GM12878 (cell line): ENCODE measurements at regions not wholly inside any gene's neighbourhood (a gene's known extent, or its start where the extent isn't known, plus 50 kb on each side); places are given as distances from the start of the nearest gene placed in this dataset.

Experiments used
- ATAC-seq: fragments of 200-7000 bp; cut with Tn5 transposase; 3 replicates; pipeline ENCODE4 v1.9.1; 2020; ENCODE audit warnings: mild to moderate bottlenecking, moderate library complexity
- BruUV-seq: library from RNA; stranded (reverse); fragments of 400-500 nt; replicated peaks from 2 replicates; lab custom pipeline; 2021; lab: Mats Ljungman, UMichigan
- CTCF ChIA-PET: fragments of 300-600 bp; sonication (Branson Sonifier 250); formaldehyde crosslinking; extraction: SDS; loops from one replicate; lab custom pipeline; 2021; ENCODE audit warnings: inconsistent platforms; lab: Yijun Ruan, JAX
- POLR2A ChIA-PET: fragments of 350-600 bp; formaldehyde crosslinking; extraction: SDS; loops from one replicate; lab custom pipeline; 2021; ENCODE audit warnings: inconsistent platforms; lab: Charles Lee
- RAD21 ChIA-PET: fragments of 300-600 bp; sonication (Branson Sonifier 250); formaldehyde crosslinking; loops from one replicate; lab custom pipeline; 2023; ENCODE audit warnings: antibody characterized with exemption; ENCODE audit not compliant: unreplicated experiment; lab: Charles Lee
- SMC1A ChIA-PET: fragments of 300-600 bp; sonication (Branson Sonifier 250); formaldehyde crosslinking; loops from one replicate; lab custom pipeline; 2023; ENCODE audit not compliant: unreplicated experiment, uncharacterized antibody; lab: Charles Lee
- DNase-seq: peaks from one replicate; pipeline ENCODE4 v3.0.0-alpha.2; 2011; ENCODE audit warnings: low read depth, low spot score
- FAIRE-seq: peaks from 3 replicates; lab custom pipeline; 2011; peaks lifted over from hg19 to GRCh38; lab: Jason Lieb, UNC
- H2AFZ ChIP-seq: 2 replicates; pipeline ENCODE4 v1.6.0; 2011; ENCODE audit warnings: low read depth, low read length, control low read depth; ENCODE audit not compliant: control insufficient read depth
- H3K27ac ChIP-seq: 2 replicates; pipeline ENCODE4 v1.5.1; 2011; ENCODE audit warnings: control low read depth; ENCODE audit not compliant: control insufficient read depth, insufficient read depth
- H3K27me3 ChIP-seq, 2 experiments: replicated peaks in 1 of 2; 2 replicates each; pipeline versions ENCODE4 v1.6.0 to v1.6.1; 2011; ENCODE audit warnings: low read length in 1 of 2; ENCODE audit not compliant: control insufficient read depth in 2 of 2, insufficient read depth in 2 of 2
- H3K36me3 ChIP-seq, 2 experiments: 2 replicates each; pipeline ENCODE4 v1.5.1; 2011; ENCODE audit warnings: low read length in 1 of 2; ENCODE audit not compliant: control insufficient read depth in 2 of 2, insufficient read depth in 2 of 2
- H3K4me1 ChIP-seq: 2 replicates; pipeline ENCODE4 v1.6.1; 2011; ENCODE audit warnings: mild to moderate bottlenecking, low read length, moderate library complexity, mixed read lengths; ENCODE audit not compliant: control insufficient read depth, insufficient read depth
- H3K4me2 ChIP-seq: 2 replicates; pipeline ENCODE4 v1.6.0; 2011; ENCODE audit warnings: control low read depth; ENCODE audit not compliant: control insufficient read depth, insufficient read depth
- H3K4me3 ChIP-seq: fragments of 200-600 bp; sonication (generic); 2 replicates; pipeline ENCODE4 v1.5.1; 2016
- H3K79me2 ChIP-seq: 2 replicates; pipeline ENCODE4 v1.6.0; 2011; ENCODE audit warnings: low read length; ENCODE audit not compliant: control insufficient read depth, insufficient read depth
- H3K9ac ChIP-seq: 2 replicates; pipeline ENCODE4 v1.8.0; 2011; ENCODE audit warnings: low read length, control low read depth, mixed read lengths; ENCODE audit not compliant: control insufficient read depth, insufficient read depth
- H3K9me3 ChIP-seq: replicated peaks from 3 replicates; pipeline ENCODE4 v1.5.1; 2011; ENCODE audit warnings: mild to moderate bottlenecking, low read length; ENCODE audit not compliant: control insufficient read depth, insufficient read depth
- H4K20me1 ChIP-seq: 2 replicates; pipeline ENCODE4 v1.6.0; 2011; ENCODE audit not compliant: control insufficient read depth, insufficient read depth
- BCL11A ChIP-seq: IDR thresholded peaks from 2 replicates; pipeline ENCODE4 v1.6.1; 2011; ENCODE audit warnings: low read depth, low read length
- BRCA1 ChIP-seq: IDR thresholded peaks from 2 replicates; pipeline ENCODE4 v1.6.1; 2011; ENCODE audit warnings: low read depth, low read length, improper control_type of control experiment
- CREM ChIP-seq: IDR thresholded peaks from 2 replicates; pipeline ENCODE4 v1.6.1; 2014; ENCODE audit warnings: antibody characterized with exemption, low read depth
- EZH2 ChIP-seq: IDR thresholded peaks from 2 replicates; pipeline ENCODE4 v1.6.1; 2012; ENCODE audit warnings: low read depth, mild to moderate bottlenecking, control low read depth, inconsistent platforms, low read length, borderline replicate concordance; ENCODE audit not compliant: control insufficient read depth
- GABPA ChIP-seq: IDR thresholded peaks from 2 replicates; pipeline ENCODE4 v1.6.1; 2014; ENCODE audit warnings: antibody characterized with exemption, low read depth, mild to moderate bottlenecking, inconsistent platforms
- KDM1A ChIP-seq: fragments of 200-600 bp; sonication (generic); IDR thresholded peaks from 2 replicates; pipeline ENCODE4 v1.6.1; 2016; ENCODE audit warnings: borderline replicate concordance
- RAD51 ChIP-seq: fragments of 450-650 bp; IDR thresholded peaks from 2 replicates; pipeline ENCODE4 v1.6.1; 2016; ENCODE audit warnings: moderate library complexity, mild to moderate bottlenecking, inconsistent platforms
- SP1 ChIP-seq: IDR thresholded peaks from one replicate; pipeline ENCODE4 v1.6.1; 2011; ENCODE audit warnings: low read depth, low read length
- SPI1 ChIP-seq: IDR thresholded peaks from 2 replicates; pipeline ENCODE4 v1.6.1; 2011; ENCODE audit warnings: low read depth, mild to moderate bottlenecking, low read length, moderate library complexity, borderline replicate concordance; ENCODE audit not compliant: insufficient read depth
- SUPT20H ChIP-seq: IDR thresholded peaks from 2 replicates; pipeline ENCODE4 v1.6.1; 2011; ENCODE audit warnings: low read depth, mild to moderate bottlenecking, low read length, moderate library complexity, borderline replicate concordance; ENCODE audit not compliant: control insufficient read depth
- SUZ12 ChIP-seq: fragments of 200-600 bp; sonication (generic); IDR thresholded peaks from one replicate; pipeline ENCODE4 v1.6.1; 2018; ENCODE audit warnings: antibody characterized with exemption, mild to moderate bottlenecking; ENCODE audit not compliant: unreplicated experiment
- WRNIP1 ChIP-seq: IDR thresholded peaks from 2 replicates; pipeline ENCODE4 v1.6.1; 2011; ENCODE audit warnings: low read depth, low read length, improper control_type of control experiment, borderline replicate concordance
- YBX1 ChIP-seq: fragments of 450-650 bp; IDR thresholded peaks from 2 replicates; pipeline ENCODE4 v1.6.1; 2016; ENCODE audit warnings: antibody characterized with exemption
- WGBS: methylation state at CpG from one replicate; pipeline ENCODE4 v1.1.6; 2016; ENCODE audit warnings: low lambda C conversion rate; ENCODE audit not compliant: insufficient replicate concordance, insufficient coverage; ENCODE audit errors: missing lambda C conversion rate; 5-methylcytosine and 5-hydroxymethylcytosine counted together
- in situ Hi-C: fragments of 300-500 bp; cut with MboI; formaldehyde crosslinking; loops from 9 replicates; pipeline ENCODE4 v1.14.3; 2018; ENCODE audit warnings: mixed read lengths
- intact Hi-C: fragments of 100-400 bp; cut with micrococcal nuclease; formaldehyde crosslinking; loops from one replicate; pipeline ENCODE4 v1.14.2; 2022; ENCODE audit not compliant: unreplicated experiment
- TF ChIP-seq, protein P1 (sequence below): IDR thresholded peaks from 2 replicates; pipeline ENCODE4 v1.6.1; 2012; ENCODE audit warnings: low read depth, low read length, improper control_type of control experiment
- TF ChIP-seq, protein P2 (sequence below): fragments of 450-650 bp; IDR thresholded peaks from 2 replicates; pipeline ENCODE4 v1.6.1; 2016; ENCODE audit warnings: mild to moderate bottlenecking
- TF ChIP-seq, protein P3 (sequence below): fragments of 450-650 bp; formaldehyde crosslinking; IDR thresholded peaks from 2 replicates; pipeline ENCODE4 v1.4.0; 2020; ENCODE audit warnings: mild to moderate bottlenecking, moderate library complexity
- TF ChIP-seq, protein P4 (sequence below): IDR thresholded peaks from 2 replicates; pipeline ENCODE4 v1.6.1; 2011; ENCODE audit warnings: low read depth, low read length, improper control_type of control experiment, borderline replicate concordance

DNA sequence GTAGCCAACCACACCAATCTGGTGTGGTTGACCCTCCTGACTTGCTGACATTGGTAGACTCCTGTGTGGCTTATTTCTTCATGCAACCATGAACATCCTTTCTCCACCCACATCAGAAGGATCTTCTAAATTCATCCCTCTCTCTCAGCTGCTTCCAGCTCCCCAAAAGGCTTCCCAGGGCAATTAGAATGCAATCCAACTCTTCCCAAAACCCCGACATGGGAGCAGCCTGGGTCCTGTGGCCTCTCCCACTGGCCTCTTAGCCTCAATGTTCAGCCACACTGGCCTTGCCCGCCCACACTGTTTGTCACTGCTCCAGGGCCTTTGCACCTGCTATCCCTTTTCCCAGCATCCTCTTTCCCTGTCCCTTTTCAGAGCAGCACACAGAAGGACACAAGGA is 199.8 kb upstream of the SGCG start:
- Histone ChIP-seq H3K79me2 (no peaks in the 10 kb centered on the region), H2AFZ (no peak overlapping the region), H3K9me3 (no peaks in the 10 kb centered on the region; the same call in 2 of the 3 replicates), H3K4me1 (no peaks in the 10 kb centered on the region), H3K36me3 (no peaks in the 10 kb centered on the region), H3K27ac (no peak overlapping the region), H3K27me3 (no peaks in the 10 kb centered on the region; a peak in 1 of 4 replicates), H4K20me1 (no peaks in the 10 kb centered on the region), H3K9ac (no peak overlapping the region), H3K4me3 (no peak overlapping the region), H3K4me2 (no peak overlapping the region)
- DNase-seq (no peak), FAIRE-seq (no peak), ATAC-seq (no peak)
- CTCF ChIA-PET: no interaction called here
- intact Hi-C loops (no loop called here), in situ Hi-C loops (no loop called here)
- WGBS: 17% methylated on average over 2 of the region's 2 CpGs
- POLR2A ChIA-PET: no interaction called here
- SMC1A ChIA-PET: interaction anchor here (1.5 kb wide), 1 partner anchor 39 kb away, joined by 3 read pairs; no protein-coding TSS in a partner anchor
- BruUV-seq: no TSS peak
- RAD21 ChIA-PET: no interaction called here
- TF ChIP-seq RAD51 (no peak), BCL11A (no peak), CREM (no peak), SUZ12 (no peak), SP1 (no peak), SUPT20H (no peak), GABPA (no peak), EZH2 (no peak), BRCA1 (no peak), SPI1 (no peak), WRNIP1 (no peak), YBX1 (no peak), KDM1A (no peak)
- TF ChIP-seq, protein P1, sequence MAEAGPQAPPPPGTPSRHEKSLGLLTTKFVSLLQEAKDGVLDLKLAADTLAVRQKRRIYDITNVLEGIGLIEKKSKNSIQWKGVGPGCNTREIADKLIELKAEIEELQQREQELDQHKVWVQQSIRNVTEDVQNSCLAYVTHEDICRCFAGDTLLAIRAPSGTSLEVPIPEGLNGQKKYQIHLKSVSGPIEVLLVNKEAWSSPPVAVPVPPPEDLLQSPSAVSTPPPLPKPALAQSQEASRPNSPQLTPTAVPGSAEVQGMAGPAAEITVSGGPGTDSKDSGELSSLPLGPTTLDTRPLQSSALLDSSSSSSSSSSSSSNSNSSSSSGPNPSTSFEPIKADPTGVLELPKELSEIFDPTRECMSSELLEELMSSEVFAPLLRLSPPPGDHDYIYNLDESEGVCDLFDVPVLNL: no peak
- TF ChIP-seq, protein P2, sequence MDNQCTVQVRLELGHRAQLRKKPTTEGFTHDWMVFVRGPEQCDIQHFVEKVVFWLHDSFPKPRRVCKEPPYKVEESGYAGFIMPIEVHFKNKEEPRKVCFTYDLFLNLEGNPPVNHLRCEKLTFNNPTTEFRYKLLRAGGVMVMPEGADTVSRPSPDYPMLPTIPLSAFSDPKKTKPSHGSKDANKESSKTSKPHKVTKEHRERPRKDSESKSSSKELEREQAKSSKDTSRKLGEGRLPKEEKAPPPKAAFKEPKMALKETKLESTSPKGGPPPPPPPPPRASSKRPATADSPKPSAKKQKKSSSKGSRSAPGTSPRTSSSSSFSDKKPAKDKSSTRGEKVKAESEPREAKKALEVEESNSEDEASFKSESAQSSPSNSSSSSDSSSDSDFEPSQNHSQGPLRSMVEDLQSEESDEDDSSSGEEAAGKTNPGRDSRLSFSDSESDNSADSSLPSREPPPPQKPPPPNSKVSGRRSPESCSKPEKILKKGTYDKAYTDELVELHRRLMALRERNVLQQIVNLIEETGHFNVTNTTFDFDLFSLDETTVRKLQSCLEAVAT: no peak
- TF ChIP-seq, protein P3, sequence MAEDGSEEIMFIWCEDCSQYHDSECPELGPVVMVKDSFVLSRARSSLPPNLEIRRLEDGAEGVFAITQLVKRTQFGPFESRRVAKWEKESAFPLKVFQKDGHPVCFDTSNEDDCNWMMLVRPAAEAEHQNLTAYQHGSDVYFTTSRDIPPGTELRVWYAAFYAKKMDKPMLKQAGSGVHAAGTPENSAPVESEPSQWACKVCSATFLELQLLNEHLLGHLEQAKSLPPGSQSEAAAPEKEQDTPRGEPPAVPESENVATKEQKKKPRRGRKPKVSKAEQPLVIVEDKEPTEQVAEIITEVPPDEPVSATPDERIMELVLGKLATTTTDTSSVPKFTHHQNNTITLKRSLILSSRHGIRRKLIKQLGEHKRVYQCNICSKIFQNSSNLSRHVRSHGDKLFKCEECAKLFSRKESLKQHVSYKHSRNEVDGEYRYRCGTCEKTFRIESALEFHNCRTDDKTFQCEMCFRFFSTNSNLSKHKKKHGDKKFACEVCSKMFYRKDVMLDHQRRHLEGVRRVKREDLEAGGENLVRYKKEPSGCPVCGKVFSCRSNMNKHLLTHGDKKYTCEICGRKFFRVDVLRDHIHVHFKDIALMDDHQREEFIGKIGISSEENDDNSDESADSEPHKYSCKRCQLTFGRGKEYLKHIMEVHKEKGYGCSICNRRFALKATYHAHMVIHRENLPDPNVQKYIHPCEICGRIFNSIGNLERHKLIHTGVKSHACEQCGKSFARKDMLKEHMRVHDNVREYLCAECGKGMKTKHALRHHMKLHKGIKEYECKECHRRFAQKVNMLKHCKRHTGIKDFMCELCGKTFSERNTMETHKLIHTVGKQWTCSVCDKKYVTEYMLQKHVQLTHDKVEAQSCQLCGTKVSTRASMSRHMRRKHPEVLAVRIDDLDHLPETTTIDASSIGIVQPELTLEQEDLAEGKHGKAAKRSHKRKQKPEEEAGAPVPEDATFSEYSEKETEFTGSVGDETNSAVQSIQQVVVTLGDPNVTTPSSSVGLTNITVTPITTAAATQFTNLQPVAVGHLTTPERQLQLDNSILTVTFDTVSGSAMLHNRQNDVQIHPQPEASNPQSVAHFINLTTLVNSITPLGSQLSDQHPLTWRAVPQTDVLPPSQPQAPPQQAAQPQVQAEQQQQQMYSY (CRISPR knock-in tag): no peak
- TF ChIP-seq, protein P4, sequence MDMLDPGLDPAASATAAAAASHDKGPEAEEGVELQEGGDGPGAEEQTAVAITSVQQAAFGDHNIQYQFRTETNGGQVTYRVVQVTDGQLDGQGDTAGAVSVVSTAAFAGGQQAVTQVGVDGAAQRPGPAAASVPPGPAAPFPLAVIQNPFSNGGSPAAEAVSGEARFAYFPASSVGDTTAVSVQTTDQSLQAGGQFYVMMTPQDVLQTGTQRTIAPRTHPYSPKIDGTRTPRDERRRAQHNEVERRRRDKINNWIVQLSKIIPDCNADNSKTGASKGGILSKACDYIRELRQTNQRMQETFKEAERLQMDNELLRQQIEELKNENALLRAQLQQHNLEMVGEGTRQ: no peak
